Stomach (tissue), 4 donors: ENCODE measurements at regions not wholly inside any gene's neighbourhood (a gene's known extent, or its start where the extent isn't known, plus 50 kb on each side); places are given as distances from the start of the nearest gene placed in this dataset.

Experiments used
- CTCF ChIP-seq, 7 experiments: fragments of 450-650 bp in 4 of 7; fragments of 200-600 bp in 3 of 7; sonication (generic) in 3 of 7; IDR thresholded peaks; one replicate each; pipeline ENCODE4 v1.5.1; 2016 to 2019; ENCODE audit warnings: antibody characterized with exemption in 7 of 7, control low read depth in 2 of 7, mild to moderate bottlenecking in 1 of 7
- EP300 ChIP-seq: sonication (generic); formaldehyde crosslinking; IDR thresholded peaks from one replicate; pipeline ENCODE4 v1.6.1; 2017; ENCODE audit warnings: antibody characterized with exemption
- POLR2AphosphoS5 ChIP-seq, 3 donors: sonication (generic); formaldehyde crosslinking; IDR thresholded peaks; one replicate each; pipeline ENCODE4 v1.6.1; 2016; ENCODE audit warnings: antibody characterized with exemption in 3 of 3

- TF ChIP-seq EP300 = no peak
- TF ChIP-seq CTCF (IDR thresholded peaks at IDR 0.05) = no peak
- no peak for TF ChIP-seq POLR2AphosphoS5 (IDR thresholded peaks at IDR 0.05)
These were observed 82.2 kb upstream of the SLC6A6 start for GRCh38 chr3:14320219-14320618.
